Esophagus muscularis mucosa (tissue), 4 donors: ENCODE measurements at regions not wholly inside any gene's neighbourhood (a gene's known extent, or its start where the extent isn't known, plus 50 kb on each side); places are given as distances from the start of the nearest gene placed in this dataset.
A peak's percentile ranks its signal among the peaks of the same experiment; 100 is the strongest.

Source experiments
- DNase-seq: peaks from one replicate; pipeline ENCODE4 v3.0.0-alpha.2; 2017; ENCODE audit errors: extremely low spot score
- H3K27ac ChIP-seq, 4 donors: fragments of 200-600 bp; sonication (generic); replicated peaks in 1 of 4; 1 replicate in 3 of 4; 2 replicates in 1 of 4; pipeline ENCODE4 v1.5.1; 2016 to 2019; ENCODE audit warnings: mild to moderate bottlenecking in 1 of 4
- H3K27me3 ChIP-seq, 4 donors: fragments of 200-600 bp; sonication (generic); one replicate each; pipeline versions ENCODE4 v1.5.1 to v1.6.0; 2016 to 2019
- H3K36me3 ChIP-seq, 4 donors: fragments of 200-600 bp; sonication (generic); one replicate each; pipeline ENCODE4 v1.5.1; 2016 to 2019
- H3K4me1 ChIP-seq, 4 donors: fragments of 200-600 bp; sonication (generic); one replicate each; pipeline ENCODE4 v1.5.1; 2016 to 2019
- H3K4me3 ChIP-seq, 4 donors: fragments of 200-600 bp; sonication (generic); 1 replicate in 2 of 4; 2 replicates in 2 of 4; pipeline ENCODE4 v1.5.1; 2016 to 2019; ENCODE audit warnings: mild to moderate bottlenecking in 4 of 4, moderate library complexity in 1 of 4
- H3K9me3 ChIP-seq, 4 donors: fragments of 200-600 bp; sonication (generic); 1 replicate in 3 of 4; 2 replicates in 1 of 4; pipeline ENCODE4 v1.5.1; 2016 to 2019
- EP300 ChIP-seq: sonication (generic); formaldehyde crosslinking; IDR thresholded peaks from one replicate; pipeline ENCODE4 v1.6.1; 2017; ENCODE audit warnings: antibody characterized with exemption
- POLR2A ChIP-seq: fragments of 450-650 bp; IDR thresholded peaks from one replicate; pipeline ENCODE4 v1.6.1; 2017; ENCODE audit warnings: antibody characterized with exemption, moderate library complexity, mild to moderate bottlenecking, low read depth
- POLR2AphosphoS5 ChIP-seq, 2 donors: sonication (generic); formaldehyde crosslinking; IDR thresholded peaks; one replicate each; pipeline ENCODE4 v1.6.1; 2017; ENCODE audit warnings: antibody characterized with exemption in 2 of 2
- WGBS: methylation state at CpG from one replicate; pipeline ENCODE4 v1.1.5; 2018; 5-methylcytosine and 5-hydroxymethylcytosine counted together
- intact Hi-C: fragments of 100-400 bp; cut with DNase I; formaldehyde crosslinking; loops from one replicate; pipeline ENCODE4 v1.15.1; 2023
- TF ChIP-seq, protein P1 (sequence below), 3 experiments: fragments of 200-600 bp in 2 of 3; fragments of 450-650 bp in 1 of 3; sonication (generic) in 2 of 3; IDR thresholded peaks; one replicate each; pipeline ENCODE4 v1.5.1; 2017 to 2019; ENCODE audit warnings: antibody characterized with exemption in 3 of 3, mild to moderate bottlenecking in 2 of 3, moderate library complexity in 1 of 3

DNA sequence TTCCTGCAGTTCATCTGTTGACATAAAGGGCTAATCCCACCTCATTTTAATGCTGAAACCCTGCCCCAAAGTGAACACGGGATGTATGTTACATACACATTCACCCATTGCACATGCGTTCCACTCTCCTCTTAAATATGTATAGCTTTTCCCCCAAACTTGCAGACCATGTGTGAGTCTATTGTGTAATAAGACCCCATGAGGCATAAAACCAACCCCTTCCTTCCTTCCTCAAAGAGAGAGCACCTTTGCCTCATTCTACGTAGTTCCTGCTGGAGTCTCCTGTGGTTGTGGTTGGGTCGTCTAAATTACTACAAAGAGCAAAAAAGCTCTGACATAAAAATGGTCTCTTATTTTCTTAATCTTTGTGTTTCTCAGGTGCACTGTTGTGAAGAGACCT, 345.7 kb upstream of the KLF6 start:
- intact Hi-C loops, result no loop called here
- H3K9me3 ChIP-seq, result peaks cover 0 to 6% (median 0%) of the 10 kb centered on the region in 4 donors
- H3K4me1 ChIP-seq, result peaks cover 6 to 17% (median 12%) of the 10 kb centered on the region in 4 donors
- no peaks in the 10 kb centered on the region for H3K36me3 ChIP-seq
- TF ChIP-seq POLR2A (no peak), EP300 (no peak), POLR2AphosphoS5 (IDR thresholded peaks at IDR 0.05) (no peak)
- TF ChIP-seq, protein P1, sequence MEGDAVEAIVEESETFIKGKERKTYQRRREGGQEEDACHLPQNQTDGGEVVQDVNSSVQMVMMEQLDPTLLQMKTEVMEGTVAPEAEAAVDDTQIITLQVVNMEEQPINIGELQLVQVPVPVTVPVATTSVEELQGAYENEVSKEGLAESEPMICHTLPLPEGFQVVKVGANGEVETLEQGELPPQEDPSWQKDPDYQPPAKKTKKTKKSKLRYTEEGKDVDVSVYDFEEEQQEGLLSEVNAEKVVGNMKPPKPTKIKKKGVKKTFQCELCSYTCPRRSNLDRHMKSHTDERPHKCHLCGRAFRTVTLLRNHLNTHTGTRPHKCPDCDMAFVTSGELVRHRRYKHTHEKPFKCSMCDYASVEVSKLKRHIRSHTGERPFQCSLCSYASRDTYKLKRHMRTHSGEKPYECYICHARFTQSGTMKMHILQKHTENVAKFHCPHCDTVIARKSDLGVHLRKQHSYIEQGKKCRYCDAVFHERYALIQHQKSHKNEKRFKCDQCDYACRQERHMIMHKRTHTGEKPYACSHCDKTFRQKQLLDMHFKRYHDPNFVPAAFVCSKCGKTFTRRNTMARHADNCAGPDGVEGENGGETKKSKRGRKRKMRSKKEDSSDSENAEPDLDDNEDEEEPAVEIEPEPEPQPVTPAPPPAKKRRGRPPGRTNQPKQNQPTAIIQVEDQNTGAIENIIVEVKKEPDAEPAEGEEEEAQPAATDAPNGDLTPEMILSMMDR (IDR thresholded peaks at IDR 0.05), result no peak
- peak overlapping the region; percentile 5 to 30 (median 12) for H3K27ac ChIP-seq
- DNase-seq, result no peak
- WGBS, result 75% methylated on average over 4 of the region's 4 CpGs
- no peaks in the 10 kb centered on the region for H3K27me3 ChIP-seq
- no peak overlapping the region for H3K4me3 ChIP-seq

DNA sequence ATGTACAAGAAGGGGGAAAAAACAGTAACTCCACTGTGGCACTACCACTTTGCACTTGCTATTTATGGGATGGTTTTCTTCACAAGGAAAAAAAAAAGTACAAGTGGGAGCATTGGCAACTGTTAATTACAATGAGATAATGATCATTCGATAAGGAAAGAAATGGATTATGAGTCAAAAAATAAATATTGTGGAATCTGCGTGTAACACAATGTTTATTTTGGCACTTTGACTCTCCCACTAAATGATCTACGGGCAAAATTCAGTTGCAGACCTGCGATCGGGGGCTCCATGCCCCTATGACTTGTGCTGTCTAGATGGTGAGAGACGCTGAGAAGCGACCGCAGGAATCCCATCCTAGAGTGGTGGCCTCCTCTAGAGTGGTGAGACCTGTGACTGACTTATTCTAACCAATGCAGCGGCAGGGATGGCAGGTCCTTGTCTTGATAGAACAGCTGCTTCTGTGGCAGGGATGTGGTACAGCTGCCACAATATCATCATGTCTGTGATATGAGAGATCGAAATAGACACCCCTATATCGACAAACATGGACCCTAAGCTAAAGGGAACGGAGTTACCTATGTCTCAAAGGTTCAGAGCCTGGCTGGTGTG, 345.0 kb upstream of the KLF6 start:
- no peak for DNase-seq
- Histone ChIP-seq H3K27ac (no peak overlapping the region), H3K4me1 (peaks cover 6 to 17% (median 12%) of the 10 kb centered on the region in 4 donors), H3K36me3 (no peaks in the 10 kb centered on the region), H3K27me3 (no peaks in the 10 kb centered on the region), H3K9me3 (peaks cover 0 to 6% (median 0%) of the 10 kb centered on the region in 4 donors), H3K4me3 (no peak overlapping the region)
- intact Hi-C loops, result no loop called here
- TF ChIP-seq POLR2A (no peak), POLR2AphosphoS5 (IDR thresholded peaks at IDR 0.05) (no peak), EP300 (no peak)
- TF ChIP-seq, protein P1 (IDR thresholded peaks at IDR 0.05), result no peak
- WGBS, result 94% methylated on average over 12 of the region's 12 CpGs

DNA sequence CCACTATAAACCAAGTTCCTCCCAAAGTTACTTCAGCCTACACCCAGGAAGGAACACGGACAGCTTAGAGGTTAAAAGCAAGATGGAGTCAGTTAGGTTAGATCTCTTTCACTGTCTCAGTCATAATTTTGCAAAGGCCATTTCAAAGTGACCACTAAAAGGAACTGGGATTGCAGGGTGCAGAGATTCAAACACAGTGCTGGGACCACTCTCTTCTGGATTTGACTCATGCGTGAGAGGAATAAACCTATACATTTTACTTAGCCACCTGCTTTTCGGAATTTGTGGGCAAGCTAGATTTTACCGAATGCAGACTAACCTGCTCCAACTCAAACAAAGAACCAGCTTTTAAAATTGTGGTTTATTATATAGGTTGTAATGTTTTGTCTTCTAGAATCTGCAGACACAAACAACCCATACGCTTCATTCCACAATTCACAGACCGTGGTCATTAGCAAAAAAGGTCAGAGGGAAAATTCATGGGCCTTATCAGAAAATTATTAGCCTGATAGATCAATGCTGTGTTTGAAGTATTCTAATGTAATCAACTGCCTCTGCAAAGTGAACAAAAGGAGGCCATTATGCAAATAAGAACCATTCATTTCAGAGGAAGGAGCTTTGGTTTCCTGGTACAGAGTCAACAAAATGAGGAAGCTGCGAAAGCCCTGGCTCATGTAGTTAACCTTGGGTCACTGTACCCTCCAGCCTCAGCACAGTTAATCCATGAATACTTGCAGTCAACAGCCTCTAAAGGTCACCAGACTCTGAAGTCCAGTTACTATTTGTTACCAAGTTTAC, 342.7 kb upstream of the KLF6 start:
- no peak for DNase-seq
- intact Hi-C loops, result no loop called here
- H3K4me3 ChIP-seq, result no peak overlapping the region
- H3K36me3 ChIP-seq, result no peaks in the 10 kb centered on the region
- H3K9me3 ChIP-seq, result peaks cover 0 to 6% (median 2%) of the 10 kb centered on the region in 4 donors
- no peak overlapping the region for H3K27ac ChIP-seq
- H3K4me1 ChIP-seq, result peaks cover 6 to 17% (median 12%) of the 10 kb centered on the region in 4 donors
- TF ChIP-seq, protein P1 (IDR thresholded peaks at IDR 0.05), result no peak
- peak in 1 of 2 donors; percentile 27 for TF ChIP-seq POLR2AphosphoS5 (IDR thresholded peaks at IDR 0.05)
- no peaks in the 10 kb centered on the region for H3K27me3 ChIP-seq
- 80% methylated on average over 7 of the region's 7 CpGs for whole genome bisulfite sequencing

DNA sequence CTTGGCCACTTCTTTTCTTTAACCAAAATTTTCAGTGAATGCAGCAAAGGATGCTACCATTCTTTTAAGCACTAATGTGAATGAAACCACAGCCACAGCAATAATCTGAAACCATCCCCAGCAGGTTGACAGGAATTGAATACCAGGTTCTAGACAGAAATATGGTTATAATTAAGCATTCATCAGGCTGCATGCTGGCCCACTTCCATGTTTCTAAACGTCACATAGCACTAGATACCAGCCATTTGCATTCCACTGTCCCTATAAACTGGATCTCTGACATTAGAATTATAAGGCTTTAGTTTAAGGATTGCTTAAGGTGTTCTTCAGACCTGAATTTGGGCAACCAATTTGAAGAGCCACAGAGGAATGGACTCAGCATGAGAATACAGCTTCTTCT, 340.8 kb upstream of the KLF6 start:
- DNase-seq, result no peak
- H3K9me3 ChIP-seq, result peaks cover 0 to 6% (median 2%) of the 10 kb centered on the region in 4 donors
- no peak overlapping the region for H3K27ac ChIP-seq
- no peaks in the 10 kb centered on the region for H3K27me3 ChIP-seq
- intact Hi-C loops, result no loop called here
- H3K4me1 ChIP-seq, result peaks cover 9 to 22% (median 13%) of the 10 kb centered on the region in 4 donors
- no peaks in the 10 kb centered on the region for H3K36me3 ChIP-seq
- H3K4me3 ChIP-seq, result no peak overlapping the region
- TF ChIP-seq EP300, result no peak
- TF ChIP-seq POLR2A, result no peak
- TF ChIP-seq, protein P1 (IDR thresholded peaks at IDR 0.05), result no peak
- TF ChIP-seq POLR2AphosphoS5 (IDR thresholded peaks at IDR 0.05), result no peak
- WGBS, result 83% methylated on average over 1 of the region's 1 CpG
